ENCODE measurements at regions not wholly inside any gene's neighbourhood (a gene's known extent, or its start where the extent isn't known, plus 50 kb on each side); places are given as distances from the start of the nearest gene placed in this dataset.

- TF ChIP-seq CTCF (conservative IDR thresholded peaks at IDR 0.05) (no peak), EZH2 (IDR thresholded peaks at IDR 0.05; ENCODE audit: low read depth) (no peak)
Measured at GRCh38 chrX:22665818-22666217, 333.9 kb upstream of the DDX53 start.
